ENCODE measurements at regions not wholly inside any gene's neighbourhood (a gene's known extent, or its start where the extent isn't known, plus 50 kb on each side); places are given as distances from the start of the nearest gene placed in this dataset.

- TF ChIP-seq CTCF (conservative IDR thresholded peaks at IDR 0.05): no peak
- no peak for TF ChIP-seq ZFX (IDR thresholded peaks at IDR 0.05)
Observed at GRCh38 chr14:65976761-65977404, 509.3 kb upstream of the CCDC196 start.
